Endothelial cell (in vitro differentiated cells): ENCODE measurements at regions not wholly inside any gene's neighbourhood (a gene's known extent, or its start where the extent isn't known, plus 50 kb on each side); places are given as distances from the start of the nearest gene placed in this dataset.
"Not testable (repeated sequence)": the region's sequence is repeated elsewhere in the genome, so short reads cannot be mapped to it uniquely, and the experiment has no call there.

Source experiments
- DNase-seq: peaks from one replicate; pipeline ENCODE4 v3.0.0; 2021; ENCODE audit warnings: low spot score
- H3K27ac Mint-ChIP-seq: one replicate; pipeline ENCODE4 v1.8.0; 2021; ENCODE audit warnings: mixed read lengths, inconsistent platforms; ENCODE audit not compliant: unreplicated experiment
- H3K27me3 Mint-ChIP-seq: one replicate; pipeline ENCODE4 v1.8.0; 2021; ENCODE audit warnings: mild to moderate bottlenecking, moderate library complexity, mixed read lengths, inconsistent platforms; ENCODE audit not compliant: unreplicated experiment
- H3K36me3 Mint-ChIP-seq: one replicate; pipeline ENCODE4 v1.8.0; 2021; ENCODE audit warnings: mild to moderate bottlenecking, low read depth, mixed read lengths, inconsistent platforms; ENCODE audit not compliant: unreplicated experiment
- H3K4me1 Mint-ChIP-seq: one replicate; pipeline ENCODE4 v1.8.0; 2021; ENCODE audit warnings: mild to moderate bottlenecking, mixed read lengths, inconsistent platforms; ENCODE audit not compliant: unreplicated experiment
- H3K4me3 Mint-ChIP-seq: one replicate; pipeline ENCODE4 v1.8.0; 2021; ENCODE audit warnings: mild to moderate bottlenecking, mixed read lengths, inconsistent platforms; ENCODE audit not compliant: unreplicated experiment
- H3K9me3 Mint-ChIP-seq: one replicate; pipeline ENCODE4 v1.8.0; 2021; ENCODE audit warnings: mixed read lengths, inconsistent platforms; ENCODE audit not compliant: unreplicated experiment
- CTCF ChIP-seq: fragments of 200-600 bp; sonication (generic); IDR thresholded peaks from one replicate; pipeline ENCODE4 v1.5.0; 2021; ENCODE audit warnings: antibody characterized with exemption; ENCODE audit not compliant: unreplicated experiment

GRCh38 chr2:194044321-194044720, 1612.7 kb upstream of the SLC39A10 start:
- no peak for TF ChIP-seq CTCF
- no peak overlapping the region for H3K4me3 Mint-ChIP-seq
- no peaks in the 10 kb centered on the region for H3K9me3 Mint-ChIP-seq
- H3K27me3 Mint-ChIP-seq, result no peaks in the 10 kb centered on the region
- DNase-seq, result no peak
- no peaks in the 10 kb centered on the region for H3K4me1 Mint-ChIP-seq
- no peak overlapping the region for H3K27ac Mint-ChIP-seq
- no peaks in the 10 kb centered on the region for H3K36me3 Mint-ChIP-seq

- DNase-seq, H3K27ac Mint-ChIP-seq, H3K36me3 Mint-ChIP-seq, H3K4me1 Mint-ChIP-seq, H3K9me3 Mint-ChIP-seq, H3K27me3 Mint-ChIP-seq, H3K4me3 Mint-ChIP-seq: not testable (repeated sequence)
Measured at GRCh38 chr2:194021130-194021529, 1635.9 kb upstream of the SLC39A10 start.

- H3K4me3 Mint-ChIP-seq, result no peak overlapping the region
- H3K9me3 Mint-ChIP-seq, result peaks cover 4% of the 10 kb centered on the region
- H3K27ac Mint-ChIP-seq, result no peak overlapping the region
- H3K36me3 Mint-ChIP-seq, result no peaks in the 10 kb centered on the region
- H3K4me1 Mint-ChIP-seq, result no peaks in the 10 kb centered on the region
- DNase-seq, result no peak
- no peak for TF ChIP-seq CTCF
- no peaks in the 10 kb centered on the region for H3K27me3 Mint-ChIP-seq
Measured at GRCh38 chr2:194020155-194020554, 1636.9 kb upstream of the SLC39A10 start.

- H3K4me1 Mint-ChIP-seq, result no peaks in the 10 kb centered on the region
- H3K4me3 Mint-ChIP-seq, result no peak overlapping the region
- H3K9me3 Mint-ChIP-seq, result peaks cover 4% of the 10 kb centered on the region
- no peaks in the 10 kb centered on the region for H3K27me3 Mint-ChIP-seq
- TF ChIP-seq CTCF, result no peak
- no peak overlapping the region for H3K27ac Mint-ChIP-seq
- H3K36me3 Mint-ChIP-seq, result no peaks in the 10 kb centered on the region
- no peak for DNase-seq
Measured at GRCh38 chr2:194015751-194016150, 1641.3 kb upstream of the SLC39A10 start.

- H3K36me3 Mint-ChIP-seq, result no peaks in the 10 kb centered on the region
- H3K4me1 Mint-ChIP-seq, result no peaks in the 10 kb centered on the region
- no peak for DNase-seq
- peaks cover 4% of the 10 kb centered on the region for H3K9me3 Mint-ChIP-seq
- H3K27me3 Mint-ChIP-seq, result no peaks in the 10 kb centered on the region
- no peak for TF ChIP-seq CTCF
- H3K4me3 Mint-ChIP-seq, result no peak overlapping the region
- no peak overlapping the region for H3K27ac Mint-ChIP-seq
Measured at GRCh38 chr2:194014639-194015038, 1642.4 kb upstream of the SLC39A10 start.
